LoVo (cell line): ENCODE measurements at regions not wholly inside any gene's neighbourhood (a gene's known extent, or its start where the extent isn't known, plus 50 kb on each side); places are given as distances from the start of the nearest gene placed in this dataset.
A peak's percentile ranks its signal among the peaks of the same experiment; 100 is the strongest.

Experiments
- DNase-seq: peaks from one replicate; pipeline ENCODE4 v3.0.0-alpha.2; 2016; ENCODE audit warnings: low spot score

GRCh38 chr3:176932433-176932832 lies 264.8 kb downstream of the TBL1XR1 start:
- DNase-seq: no peak

- no peak for DNase-seq
Observed at GRCh38 chr3:176931991-176932390, 265.3 kb downstream of the TBL1XR1 start.

- no peak for DNase-seq
Observed at GRCh38 chr3:176930942-176931341, 266.3 kb downstream of the TBL1XR1 start.

DNA sequence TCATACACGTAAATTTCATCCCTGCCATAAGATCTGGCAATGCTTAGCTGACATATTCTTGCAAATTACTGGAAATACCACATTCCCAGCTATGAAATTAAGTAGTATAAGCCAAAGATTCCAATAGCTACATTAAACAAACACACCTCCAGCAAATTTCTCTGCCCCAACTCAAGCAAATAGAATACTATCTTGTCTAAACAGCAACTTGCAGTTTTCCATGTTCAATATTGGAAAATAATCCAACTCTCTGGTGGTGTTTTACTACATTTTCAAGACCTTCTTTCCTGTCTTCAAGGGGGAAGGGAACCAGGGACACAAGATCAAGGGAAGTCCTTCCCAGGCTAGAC lies 268.7 kb downstream of the TBL1XR1 start:
- no peak for DNase-seq

GRCh38 chr3:176927706-176928581 lies 269.3 kb downstream of the TBL1XR1 start:
- no peak for DNase-seq

DNA sequence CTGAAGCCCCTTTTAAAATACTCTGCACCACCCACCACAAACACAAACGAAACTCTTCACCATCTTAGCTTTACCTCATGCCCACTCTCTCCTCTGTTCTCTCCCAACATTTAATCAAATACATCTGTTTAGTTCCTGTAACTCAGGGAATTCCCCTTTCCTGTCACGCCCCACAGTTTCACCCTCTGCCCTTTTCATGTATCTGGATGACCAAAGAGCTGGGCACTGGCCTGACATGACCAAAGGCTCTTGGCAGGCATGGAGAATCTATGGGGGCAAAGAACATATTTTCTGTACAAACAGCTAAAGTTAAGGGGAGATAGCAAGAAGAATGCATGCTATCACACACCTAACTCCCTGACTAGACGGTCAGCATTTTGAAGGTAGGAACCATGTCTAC lies 270.0 kb downstream of the TBL1XR1 start:
- no peak for DNase-seq

DNA sequence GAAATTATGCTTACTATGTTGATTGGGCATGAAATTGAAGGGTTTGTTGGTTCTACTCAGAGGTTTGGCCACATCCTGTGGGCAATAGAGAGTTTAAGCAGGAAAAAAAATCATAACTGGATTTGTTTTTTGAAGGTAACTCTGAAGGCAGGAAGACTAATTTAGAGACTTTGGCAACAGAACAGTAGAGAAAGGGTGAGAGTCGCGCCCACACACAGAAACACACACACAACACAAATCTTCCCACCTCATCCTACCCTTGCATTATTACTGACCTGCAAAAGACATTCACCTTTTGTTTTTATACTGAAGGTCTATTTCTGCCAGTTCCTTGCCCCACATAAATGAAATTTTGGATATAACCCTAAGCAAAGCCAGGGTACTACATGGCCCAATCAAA lies 270.6 kb downstream of the TBL1XR1 start:
- no peak for DNase-seq

DNA sequence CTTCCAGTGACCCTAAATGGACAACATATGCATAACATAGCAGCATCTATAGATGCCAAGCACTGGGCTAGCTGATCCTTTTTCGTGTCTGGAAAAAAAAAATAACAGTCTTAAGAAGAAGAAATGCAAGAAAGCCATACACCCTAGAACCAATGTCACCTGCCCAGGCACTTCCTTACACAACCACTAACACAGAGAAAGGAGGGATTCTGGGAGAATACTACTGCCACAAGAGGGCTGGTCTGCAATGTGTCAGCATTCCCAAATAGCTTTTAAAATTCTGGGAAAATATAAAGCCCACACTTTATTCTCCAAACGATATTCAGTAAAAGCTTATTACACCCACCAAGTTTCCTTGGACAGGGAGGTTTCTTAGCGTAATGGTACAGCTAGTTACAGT lies 271.2 kb downstream of the TBL1XR1 start:
- no peak for DNase-seq

GRCh38 chr3:176920766-176921160 lies 276.5 kb downstream of the TBL1XR1 start:
- no peak for DNase-seq

DNA sequence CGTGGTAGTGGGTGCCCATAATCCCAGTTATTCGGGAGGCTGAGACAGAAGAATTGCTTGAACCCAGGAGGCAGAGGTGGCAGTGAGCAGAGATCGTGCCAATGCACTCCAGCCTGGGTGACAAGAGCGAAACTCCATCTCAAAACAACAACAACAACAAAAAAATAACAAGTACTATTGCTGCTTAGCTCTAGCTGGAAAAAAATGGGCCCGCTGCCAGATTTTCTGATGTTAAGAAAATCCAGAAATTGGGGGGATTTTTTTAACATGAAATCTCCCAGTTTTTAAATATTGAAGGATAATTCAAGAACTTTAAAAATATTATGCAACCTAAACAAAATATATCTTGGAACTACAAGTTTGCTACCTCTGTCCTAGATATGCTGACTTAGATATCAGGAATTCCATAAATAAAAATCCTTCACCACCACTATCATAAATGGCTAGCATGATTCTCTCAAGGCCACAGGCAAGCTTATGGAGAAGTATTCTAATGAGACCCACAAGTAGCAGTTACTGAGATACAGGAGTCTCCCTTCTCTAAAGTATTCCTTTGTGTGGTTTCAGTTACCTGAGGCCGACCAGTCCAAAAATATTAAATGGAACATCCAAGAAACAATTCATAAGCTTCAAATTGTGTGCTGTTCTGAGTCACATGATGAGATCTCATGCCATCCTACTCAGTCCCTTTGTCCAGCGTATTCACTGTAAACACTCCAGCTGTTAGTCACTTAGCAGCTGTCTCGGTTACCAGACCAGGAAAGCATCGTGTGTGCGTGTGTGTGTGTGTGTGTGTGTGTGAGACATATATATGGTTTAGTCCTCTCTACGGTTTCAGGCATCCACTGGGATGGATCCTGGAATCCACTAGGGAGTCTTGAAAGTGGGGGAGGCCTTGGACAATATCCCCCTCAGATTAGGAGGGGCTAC lies 277.2 kb downstream of the TBL1XR1 start:
- no peak for DNase-seq

GRCh38 chr3:176916777-176917176 lies 280.5 kb downstream of the TBL1XR1 start:
- DNase-seq: peak; percentile 37

- no peak for DNase-seq
Observed at GRCh38 chr3:176914764-176915163, 282.5 kb downstream of the TBL1XR1 start.

- DNase-seq: no peak
Observed at GRCh38 chr3:176911579-176911978, 285.7 kb downstream of the TBL1XR1 start.

DNA sequence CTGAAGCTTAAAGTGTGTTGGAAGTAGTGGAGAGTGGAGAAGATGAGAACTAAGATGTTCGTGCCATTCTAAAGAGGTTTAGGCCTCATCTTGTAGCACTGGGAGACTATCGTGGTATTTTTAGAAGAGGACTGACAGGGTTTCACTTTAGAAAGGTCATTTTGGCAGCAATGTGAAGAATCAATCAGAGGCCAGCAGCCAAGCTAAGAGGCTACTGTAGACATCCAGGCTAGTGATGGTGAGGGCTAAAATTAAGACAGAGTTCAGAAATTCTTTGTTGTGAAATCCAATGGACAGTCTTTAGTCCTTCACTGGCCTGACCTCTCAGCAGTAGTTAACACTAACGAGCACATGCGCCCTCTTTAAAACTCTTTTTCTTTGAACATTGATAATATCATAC lies 288.2 kb downstream of the TBL1XR1 start:
- no peak for DNase-seq

GRCh38 chr3:176906046-176906905 lies 291.0 kb downstream of the TBL1XR1 start:
- DNase-seq: peak; percentile 20

GRCh38 chr3:176905331-176905730 lies 292.0 kb downstream of the TBL1XR1 start:
- DNase-seq: no peak

DNA sequence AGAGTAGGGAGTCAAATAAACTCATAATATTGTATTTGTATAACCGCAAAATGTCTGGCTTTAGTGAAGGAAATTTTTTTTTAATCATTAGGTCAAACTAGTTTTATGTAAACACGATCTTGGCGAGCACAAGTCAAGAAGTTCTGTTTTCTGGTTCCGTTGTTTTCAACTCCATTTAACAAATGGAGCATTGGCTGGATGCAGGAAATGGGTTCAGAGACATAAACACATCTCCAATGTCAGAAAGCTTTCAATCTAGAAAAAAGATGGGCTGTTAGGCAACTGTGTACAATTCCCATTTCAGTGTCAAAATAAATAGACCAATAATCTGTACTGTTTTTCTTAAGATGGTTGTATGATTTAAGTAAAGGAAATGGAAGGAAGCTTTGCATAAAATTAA lies 292.8 kb downstream of the TBL1XR1 start:
- DNase-seq: no peak

DNA sequence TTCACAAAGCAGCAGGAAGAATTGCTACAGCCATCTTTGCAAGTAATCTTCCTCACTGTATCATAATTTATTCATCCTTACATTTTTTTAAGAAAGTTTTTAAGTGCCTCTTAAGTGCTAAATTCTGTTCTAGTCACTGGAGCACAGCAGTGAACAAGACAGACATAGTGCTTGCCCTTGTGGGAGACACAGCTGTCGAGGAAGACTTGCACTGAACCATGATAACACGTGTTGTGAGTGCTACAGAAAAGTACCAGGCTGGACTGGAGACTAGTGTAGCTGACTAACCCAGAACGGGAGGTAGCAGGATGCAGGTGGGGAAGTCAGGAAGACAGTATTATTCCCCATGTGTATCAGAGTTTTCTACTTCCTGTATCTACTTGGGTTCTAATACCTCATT lies 300.6 kb downstream of the TBL1XR1 start:
- no peak for DNase-seq

DNA sequence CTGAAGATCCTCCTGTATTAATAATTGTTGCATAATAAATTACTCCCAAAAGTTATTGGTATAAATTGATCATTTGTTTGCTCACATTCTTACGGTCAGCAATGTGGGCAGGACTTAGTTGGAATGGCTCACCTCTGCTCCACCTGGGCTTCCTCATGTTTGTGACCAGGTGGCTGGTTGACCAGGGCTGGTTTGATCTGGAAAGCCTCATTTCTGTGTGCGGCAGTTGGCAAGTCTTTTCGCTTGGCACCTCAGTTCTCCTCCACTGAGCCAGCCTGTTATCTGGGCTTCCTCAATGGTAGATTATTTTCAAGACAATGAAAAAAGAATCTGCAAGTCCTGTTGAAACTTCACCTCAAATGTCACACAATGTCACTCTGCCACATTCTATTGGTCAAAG lies 301.1 kb downstream of the TBL1XR1 start:
- no peak for DNase-seq

DNA sequence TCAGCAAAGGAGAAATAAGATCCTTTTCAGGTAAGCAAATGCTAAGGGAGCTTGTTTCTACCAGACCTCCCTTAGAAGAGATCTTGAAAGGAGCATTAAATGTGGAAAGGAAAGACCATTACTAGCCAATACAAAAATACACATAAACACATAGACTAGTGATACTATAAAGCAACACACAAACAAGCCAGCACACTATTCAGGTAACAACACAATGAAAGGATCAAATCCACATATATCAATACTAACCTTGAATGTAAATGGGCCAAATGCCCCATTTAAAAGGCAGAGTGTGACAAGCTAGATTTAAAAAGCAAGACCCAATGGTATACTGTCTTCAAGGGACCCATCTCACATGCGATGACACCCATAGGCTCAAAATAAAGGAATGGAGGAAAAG lies 317.6 kb downstream of the TBL1XR1 start:
- no peak for DNase-seq

- no peak for DNase-seq
Observed at GRCh38 chr3:176873261-176873660, 324.0 kb downstream of the TBL1XR1 start.

DNA sequence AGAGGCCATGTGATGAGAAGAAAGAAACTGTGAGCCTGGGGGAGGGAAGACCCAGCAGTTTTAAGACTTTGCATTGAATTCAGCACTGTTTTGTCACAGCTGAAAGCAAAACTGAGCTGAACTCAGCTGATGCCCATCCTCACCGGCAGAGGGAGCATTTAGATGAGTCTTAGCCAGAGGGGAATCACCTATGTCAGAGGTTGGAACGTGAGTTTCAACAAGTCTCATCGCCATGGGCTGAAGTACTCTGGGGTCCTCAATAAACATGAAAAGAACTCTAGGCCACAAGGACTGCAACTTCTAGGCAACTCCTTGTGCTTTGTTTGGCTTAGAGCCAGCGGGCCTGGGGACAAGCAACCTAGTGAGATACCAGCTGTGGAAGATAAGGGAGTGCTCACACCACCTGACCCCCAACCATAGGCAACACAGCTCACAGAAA lies 324.5 kb downstream of the TBL1XR1 start:
- peak; percentile 59 for DNase-seq
